KMS-11 (cell line): ENCODE measurements at regions not wholly inside any gene's neighbourhood (a gene's known extent, or its start where the extent isn't known, plus 50 kb on each side); places are given as distances from the start of the nearest gene placed in this dataset.

Source experiments
- H2AFZ ChIP-seq: fragments of 200-600 bp; sonication (generic); 2 replicates; pipeline ENCODE4 v1.6.1; 2016; ENCODE audit warnings: antibody characterized with exemption, mixed run types, low read depth
- H3K27ac ChIP-seq: fragments of 200-600 bp; sonication (generic); 2 replicates; pipeline ENCODE4 v1.6.1; 2016; ENCODE audit warnings: mild to moderate bottlenecking, mixed run types
- H3K27me3 ChIP-seq: fragments of 200-600 bp; sonication (generic); 2 replicates; pipeline ENCODE4 v1.6.1; 2017; ENCODE audit warnings: mild to moderate bottlenecking, low read depth, mixed run types, moderate library complexity; ENCODE audit not compliant: insufficient read depth
- H3K36me3 ChIP-seq: fragments of 200-600 bp; sonication (generic); 2 replicates; pipeline ENCODE4 v1.6.1; 2017; ENCODE audit warnings: mild to moderate bottlenecking, mixed run types; ENCODE audit not compliant: insufficient read depth
- H3K4me1 ChIP-seq: fragments of 200-600 bp; sonication (generic); 2 replicates; pipeline ENCODE4 v1.6.1; 2016; ENCODE audit warnings: mild to moderate bottlenecking, low read depth, mixed run types; ENCODE audit not compliant: poor library complexity, severe bottlenecking
- H3K4me2 ChIP-seq: fragments of 200-600 bp; sonication (generic); 2 replicates; pipeline ENCODE4 v1.7.0; 2016; ENCODE audit warnings: mild to moderate bottlenecking, mixed run types
- H3K4me3 ChIP-seq: fragments of 200-600 bp; sonication (generic); IDR thresholded peaks from 2 replicates; pipeline ENCODE4 v1.6.1; 2017; ENCODE audit warnings: low read depth, low read length, mixed read lengths; ENCODE audit not compliant: insufficient read depth
- H3K79me2 ChIP-seq: fragments of 200-600 bp; sonication (generic); 2 replicates; pipeline ENCODE4 v1.6.1; 2016; ENCODE audit warnings: low read depth, mixed run types; ENCODE audit not compliant: insufficient read depth
- H3K9ac ChIP-seq: fragments of 200-600 bp; sonication (generic); 2 replicates; pipeline ENCODE4 v1.6.1; 2016; ENCODE audit warnings: mild to moderate bottlenecking, mixed run types
- H4K20me1 ChIP-seq: fragments of 200-600 bp; sonication (generic); 2 replicates; pipeline ENCODE4 v1.6.1; 2016; ENCODE audit warnings: mild to moderate bottlenecking, mixed run types; ENCODE audit not compliant: insufficient read depth
- TF ChIP-seq, protein P1 (sequence below): fragments of 200-600 bp; sonication (generic); conservative IDR thresholded peaks from 2 replicates; pipeline ENCODE4 v1.6.1; 2017; ENCODE audit warnings: low read depth, mild to moderate bottlenecking, antibody characterized with exemption, low read length, moderate library complexity, mixed read lengths

DNA sequence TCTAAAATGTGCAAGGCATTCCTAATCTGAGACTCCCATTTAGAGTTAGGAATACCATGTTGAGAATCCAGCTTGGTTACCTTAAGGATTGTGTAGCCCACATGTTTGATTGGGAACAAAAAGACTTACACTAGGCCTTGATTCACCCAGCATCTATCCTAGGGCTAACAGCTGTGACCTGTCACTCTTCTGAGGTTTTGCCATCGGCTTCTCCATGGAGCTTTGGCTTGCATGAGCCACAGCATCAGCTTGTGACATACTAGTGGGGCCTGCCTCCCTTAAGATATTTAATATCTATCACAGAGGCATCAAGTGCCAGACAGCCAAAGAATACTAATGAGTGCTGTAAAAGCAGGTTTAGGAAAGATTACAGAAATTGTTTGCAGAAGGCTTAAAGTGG is 241.3 kb upstream of the UBE2E3 start:
- Histone ChIP-seq H2AFZ (no peak overlapping the region), H3K27ac (no peak overlapping the region), H3K79me2 (no peaks in the 10 kb centered on the region), H3K4me3 (no peak overlapping the region), H3K4me2 (no peak overlapping the region), H3K9ac (no peak overlapping the region), H3K36me3 (no peaks in the 10 kb centered on the region), H3K27me3 (no peaks in the 10 kb centered on the region), H3K4me1 (no peaks in the 10 kb centered on the region), H4K20me1 (no peaks in the 10 kb centered on the region)
- TF ChIP-seq, protein P1, sequence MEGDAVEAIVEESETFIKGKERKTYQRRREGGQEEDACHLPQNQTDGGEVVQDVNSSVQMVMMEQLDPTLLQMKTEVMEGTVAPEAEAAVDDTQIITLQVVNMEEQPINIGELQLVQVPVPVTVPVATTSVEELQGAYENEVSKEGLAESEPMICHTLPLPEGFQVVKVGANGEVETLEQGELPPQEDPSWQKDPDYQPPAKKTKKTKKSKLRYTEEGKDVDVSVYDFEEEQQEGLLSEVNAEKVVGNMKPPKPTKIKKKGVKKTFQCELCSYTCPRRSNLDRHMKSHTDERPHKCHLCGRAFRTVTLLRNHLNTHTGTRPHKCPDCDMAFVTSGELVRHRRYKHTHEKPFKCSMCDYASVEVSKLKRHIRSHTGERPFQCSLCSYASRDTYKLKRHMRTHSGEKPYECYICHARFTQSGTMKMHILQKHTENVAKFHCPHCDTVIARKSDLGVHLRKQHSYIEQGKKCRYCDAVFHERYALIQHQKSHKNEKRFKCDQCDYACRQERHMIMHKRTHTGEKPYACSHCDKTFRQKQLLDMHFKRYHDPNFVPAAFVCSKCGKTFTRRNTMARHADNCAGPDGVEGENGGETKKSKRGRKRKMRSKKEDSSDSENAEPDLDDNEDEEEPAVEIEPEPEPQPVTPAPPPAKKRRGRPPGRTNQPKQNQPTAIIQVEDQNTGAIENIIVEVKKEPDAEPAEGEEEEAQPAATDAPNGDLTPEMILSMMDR, result no peak

DNA sequence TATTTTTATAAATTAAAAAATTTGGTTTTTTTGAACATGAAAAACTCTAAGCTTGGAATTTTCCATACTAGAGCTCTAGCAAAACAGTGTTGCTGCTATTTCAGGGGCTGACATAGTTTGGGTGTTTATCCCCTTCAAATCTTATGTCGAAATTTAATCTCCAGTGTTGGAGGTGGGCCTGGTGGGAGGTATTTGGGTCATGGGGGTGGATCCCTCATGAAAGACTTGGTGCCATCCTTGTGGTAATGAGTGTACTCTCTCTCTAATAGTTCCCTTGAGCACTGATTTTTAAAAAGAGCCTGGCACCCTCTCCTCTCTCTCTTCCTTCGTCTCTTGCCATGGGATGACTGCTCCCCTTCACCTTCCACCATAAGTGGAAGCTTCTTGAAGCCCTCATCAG is 244.6 kb upstream of the UBE2E3 start:
- TF ChIP-seq, protein P1, result no peak
- Histone ChIP-seq H3K79me2 (no peaks in the 10 kb centered on the region), H3K4me2 (no peak overlapping the region), H3K27me3 (no peaks in the 10 kb centered on the region), H3K36me3 (no peaks in the 10 kb centered on the region), H4K20me1 (no peaks in the 10 kb centered on the region), H2AFZ (no peak overlapping the region), H3K9ac (no peak overlapping the region), H3K4me1 (no peaks in the 10 kb centered on the region), H3K27ac (no peak overlapping the region), H3K4me3 (no peak overlapping the region)

DNA sequence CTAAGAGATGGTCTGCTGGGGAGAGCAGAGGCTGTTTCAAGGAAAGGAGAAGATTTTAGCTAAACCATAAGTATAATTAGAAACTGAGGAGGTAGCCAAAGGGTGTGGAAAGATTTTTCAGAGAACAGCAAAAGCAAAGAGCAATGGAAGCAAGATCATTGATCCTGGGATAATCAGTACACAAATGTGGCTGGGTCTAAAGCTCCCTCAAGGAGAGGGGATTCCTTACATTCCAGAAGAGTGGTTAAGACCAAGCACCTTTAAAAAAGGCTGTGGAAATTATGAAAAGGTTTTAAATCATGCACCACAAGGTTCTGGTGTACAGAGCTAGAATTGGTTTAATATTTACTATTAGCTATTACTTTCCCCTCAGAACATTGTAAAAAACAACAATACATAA is 246.0 kb upstream of the UBE2E3 start:
- Histone ChIP-seq H3K27ac (no peak overlapping the region), H2AFZ (no peak overlapping the region), H3K36me3 (no peaks in the 10 kb centered on the region), H3K79me2 (no peaks in the 10 kb centered on the region), H4K20me1 (no peaks in the 10 kb centered on the region), H3K4me3 (no peak overlapping the region), H3K4me1 (no peaks in the 10 kb centered on the region), H3K27me3 (no peaks in the 10 kb centered on the region), H3K9ac (no peak overlapping the region), H3K4me2 (no peak overlapping the region)
- TF ChIP-seq, protein P1, result no peak

DNA sequence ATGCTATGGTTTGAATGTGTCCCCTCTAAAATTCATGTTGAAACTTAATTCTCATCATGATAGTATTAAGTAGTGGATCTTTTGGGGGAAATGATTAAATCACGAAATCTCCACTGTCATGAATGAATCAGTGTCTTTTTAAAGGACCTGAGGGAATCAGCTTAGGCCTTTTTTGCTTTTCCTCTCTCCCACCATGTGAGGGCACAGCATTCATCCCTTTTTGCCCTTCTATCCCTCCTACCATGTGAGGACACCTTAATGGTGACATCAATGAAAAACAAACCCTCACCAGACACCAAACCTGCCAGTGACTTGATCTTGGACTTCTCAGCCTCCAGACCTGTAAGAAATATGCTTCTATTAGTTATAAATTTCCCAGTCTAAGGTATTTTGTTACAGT is 247.1 kb upstream of the UBE2E3 start:
- Histone ChIP-seq H3K4me3 (no peak overlapping the region), H3K36me3 (no peaks in the 10 kb centered on the region), H3K27me3 (no peaks in the 10 kb centered on the region), H4K20me1 (no peaks in the 10 kb centered on the region), H3K79me2 (no peaks in the 10 kb centered on the region), H3K4me2 (no peak overlapping the region), H3K4me1 (no peaks in the 10 kb centered on the region), H3K9ac (no peak overlapping the region), H2AFZ (no peak overlapping the region), H3K27ac (no peak overlapping the region)
- TF ChIP-seq, protein P1, result no peak

DNA sequence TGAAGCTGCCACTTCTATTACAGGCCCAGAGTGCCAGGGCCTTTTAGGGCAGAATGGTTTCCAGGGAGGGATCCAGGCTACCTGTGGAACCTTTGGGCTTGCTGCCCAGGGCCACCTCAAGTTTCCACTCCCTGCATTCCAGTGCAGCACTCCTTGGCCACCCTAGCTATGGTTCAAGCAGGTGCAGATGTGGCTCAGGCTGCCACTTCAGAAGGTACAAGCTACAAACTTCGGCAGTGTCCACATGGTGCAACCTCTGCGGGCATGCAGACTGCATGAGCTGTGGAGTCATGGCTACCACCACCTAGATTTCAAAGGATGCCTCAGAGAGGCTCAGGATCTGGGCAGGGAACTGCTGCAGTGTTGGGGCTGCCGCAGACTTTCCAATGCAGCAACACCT is 248.1 kb upstream of the UBE2E3 start:
- no peak overlapping the region for H3K4me3 ChIP-seq
- no peak overlapping the region for H3K27ac ChIP-seq
- no peak overlapping the region for H3K4me2 ChIP-seq
- H3K4me1 ChIP-seq, result no peaks in the 10 kb centered on the region
- TF ChIP-seq, protein P1, result no peak
- H3K79me2 ChIP-seq, result no peaks in the 10 kb centered on the region
- no peak overlapping the region for H3K9ac ChIP-seq
- H3K27me3 ChIP-seq, result no peaks in the 10 kb centered on the region
- H4K20me1 ChIP-seq, result no peaks in the 10 kb centered on the region
- no peaks in the 10 kb centered on the region for H3K36me3 ChIP-seq
- no peak overlapping the region for H2AFZ ChIP-seq
